HCT116 (cell line): ENCODE measurements at regions not wholly inside any gene's neighbourhood (a gene's known extent, or its start where the extent isn't known, plus 50 kb on each side); places are given as distances from the start of the nearest gene placed in this dataset.

Experiments used
- ATAC-seq: fragments of 200-7000 bp; cut with Tn5 transposase; 2 replicates; pipeline ENCODE4 v1.9.1; 2020; ENCODE audit warnings: mild to moderate bottlenecking, moderate library complexity
- BruUV-seq: library from RNA; stranded (reverse); fragments of 400-500 nt; replicated peaks from 2 replicates; lab custom pipeline; 2021; lab: Mats Ljungman, UMichigan
- CTCF ChIA-PET: fragments of 300-600 bp; sonication (Branson Sonifier 250); formaldehyde crosslinking; loops from one replicate; lab custom pipeline; 2021; ENCODE audit warnings: antibody characterized with exemption; lab: Charles Lee
- POLR2A ChIA-PET: fragments of 300-600, 350-600 bp; sonication (Branson Sonifier 250); formaldehyde crosslinking; loops from one replicate; lab custom pipeline; 2021; ENCODE audit warnings: antibody characterized with exemption; lab: Charles Lee
- RAD21 ChIA-PET, 2 experiments: fragments of 300-600 bp; sonication (Branson Sonifier 250); formaldehyde crosslinking; loops; one replicate each; lab custom pipeline; 2023; ENCODE audit warnings: low total read pairs in 2 of 2; ENCODE audit not compliant: uncharacterized antibody in 2 of 2, unreplicated experiment in 2 of 2, low non-redundant PET in 1 of 2; lab: Charles Lee
- DNase-seq: peaks from one replicate; pipeline ENCODE4 v3.0.0-alpha.2; 2010; ENCODE audit warnings: low read depth, low spot score
- H2AFZ ChIP-seq: fragments of 200-600 bp; shearing (Covaris generic), sonication (generic); 2 replicates; pipeline ENCODE4 v1.6.1; 2017; ENCODE audit warnings: low read depth, mixed run types, mixed read lengths, antibody characterized with exemption, low read length; ENCODE audit not compliant: poor library complexity, severe bottlenecking
- H3K27ac ChIP-seq: 2 replicates; pipeline ENCODE4 v1.5.1; 2012; ENCODE audit warnings: low read depth, low read length
- H3K27me3 ChIP-seq: fragments of 200-600 bp; sonication (generic); 2 replicates; pipeline ENCODE4 v1.6.1; 2016; ENCODE audit warnings: mixed run types, low read length, mixed read lengths; ENCODE audit not compliant: insufficient read depth
- H3K36me3 ChIP-seq, 2 experiments: fragments of 200-500 bp in 1 of 2; fragments of 200-600 bp in 1 of 2; sonication (Bioruptor generic) in 1 of 2; sonication (generic) in 1 of 2; 2 replicates each; pipeline versions ENCODE4 v1.5.1 to v1.6.1; 2014 to 2016; ENCODE audit warnings: low read length in 2 of 2, inconsistent platforms in 1 of 2, mixed read lengths in 1 of 2, mixed run types in 1 of 2; ENCODE audit not compliant: insufficient read depth in 2 of 2, control insufficient read depth in 1 of 2
- H3K4me1 ChIP-seq, 2 experiments: fragments of 200-600 bp in 1 of 2; sonication (generic) in 1 of 2; 2 replicates each; pipeline versions ENCODE4 v1.5.1 to v1.6.1; 2012 to 2017; ENCODE audit warnings: low read length in 2 of 2, inconsistent platforms in 1 of 2, mild to moderate bottlenecking in 1 of 2, mixed read lengths in 1 of 2, mixed run types in 1 of 2, moderate library complexity in 1 of 2; ENCODE audit not compliant: insufficient read depth in 2 of 2, control insufficient read depth in 1 of 2
- H3K4me2 ChIP-seq: fragments of 200-600 bp; sonication (generic); 2 replicates; pipeline ENCODE4 v1.6.1; 2017; ENCODE audit warnings: mixed run types, low read length, mixed read lengths
- H3K4me3 ChIP-seq, 2 experiments: fragments of 200-600 bp in 1 of 2; sonication (generic) in 1 of 2; replicated peaks in 1 of 2; 2 replicates each; pipeline ENCODE4 v1.5.1; 2011 to 2016; ENCODE audit warnings: low read length in 2 of 2, control low read depth in 1 of 2, low read depth in 1 of 2, mild to moderate bottlenecking in 1 of 2, mixed read lengths in 1 of 2, mixed run types in 1 of 2
- H3K79me2 ChIP-seq: fragments of 200-600 bp; sonication (generic); 2 replicates; pipeline ENCODE4 v1.6.1; 2017; ENCODE audit warnings: mild to moderate bottlenecking, mixed run types, low read length, moderate library complexity, mixed read lengths; ENCODE audit not compliant: insufficient read depth
- H3K9ac ChIP-seq: fragments of 200-600 bp; sonication (generic); 2 replicates; pipeline ENCODE4 v1.6.1; 2016; ENCODE audit warnings: low read length, mixed read lengths
- H3K9me2 ChIP-seq: fragments of 200-600 bp; sonication (generic), shearing (Covaris generic); 2 replicates; pipeline ENCODE4 v1.6.1; 2017; ENCODE audit warnings: mixed run types, mild to moderate bottlenecking, moderate library complexity; ENCODE audit not compliant: insufficient read depth
- H3K9me3 ChIP-seq, 2 experiments: fragments of 200-500 bp in 1 of 2; fragments of 200-600 bp in 1 of 2; sonication (Bioruptor generic) in 1 of 2; sonication (generic) in 1 of 2; 2 replicates each; pipeline ENCODE4 v1.6.1; 2014 to 2017; ENCODE audit warnings: low read length in 2 of 2, mixed read lengths in 2 of 2, inconsistent platforms in 1 of 2, low read depth in 1 of 2, mild to moderate bottlenecking in 1 of 2, mixed run types in 1 of 2, moderate library complexity in 1 of 2; ENCODE audit not compliant: control insufficient read depth in 1 of 2, insufficient read depth in 1 of 2
- H4K20me1 ChIP-seq: fragments of 200-600 bp; sonication (generic), shearing (Covaris generic); 2 replicates; pipeline ENCODE4 v1.6.1; 2017; ENCODE audit warnings: mixed run types, mild to moderate bottlenecking, moderate library complexity; ENCODE audit not compliant: insufficient read depth
- CEBPB ChIP-seq: IDR thresholded peaks from 2 replicates; pipeline ENCODE4 v1.6.1; 2012; ENCODE audit warnings: low read depth
- EGR1 ChIP-seq: IDR thresholded peaks from 2 replicates; pipeline ENCODE4 v1.6.1; 2012; ENCODE audit warnings: low read depth
- EZH2phosphoT487 ChIP-seq: fragments of 200-600 bp; IDR thresholded peaks from 2 replicates; pipeline ENCODE4 v1.6.1; 2018; ENCODE audit warnings: antibody characterized with exemption, borderline replicate concordance
- FOSL1 ChIP-seq: IDR thresholded peaks from 2 replicates; pipeline ENCODE4 v1.6.1; 2012; ENCODE audit warnings: low read depth
- JUND ChIP-seq: IDR thresholded peaks from 2 replicates; pipeline ENCODE4 v1.6.1; 2012
- POLR2A ChIP-seq: IDR thresholded peaks from 2 replicates; pipeline ENCODE4 v1.7.0; 2011; ENCODE audit warnings: borderline replicate concordance; ENCODE audit not compliant: insufficient read depth, insufficient read length; ENCODE audit errors: extremely low read depth
- POLR2AphosphoS5 ChIP-seq: IDR thresholded peaks from 2 replicates; pipeline ENCODE4 v1.6.1; 2011; ENCODE audit warnings: mild to moderate bottlenecking, low read depth, low read length, moderate library complexity
- RAD21 ChIP-seq: IDR thresholded peaks from 2 replicates; pipeline ENCODE4 v1.6.1; 2012; ENCODE audit warnings: low read depth, mild to moderate bottlenecking
- SIN3A ChIP-seq: IDR thresholded peaks from 2 replicates; pipeline ENCODE4 v1.6.1; 2012; ENCODE audit warnings: low read depth
- SRF ChIP-seq: IDR thresholded peaks from 2 replicates; pipeline ENCODE4 v1.6.1; 2012; ENCODE audit warnings: low read depth
- YY1 ChIP-seq: IDR thresholded peaks from 2 replicates; pipeline ENCODE4 v1.6.1; 2011; ENCODE audit warnings: low read length, low read depth, moderate library complexity, mild to moderate bottlenecking; ENCODE audit not compliant: insufficient replicate concordance; ENCODE audit errors: extremely low read depth
- ZFX ChIP-seq: fragments of 450-650 bp; IDR thresholded peaks from 2 replicates; pipeline ENCODE4 v1.6.1; 2017
- intact Hi-C: fragments of 100-400 bp; cut with micrococcal nuclease; formaldehyde crosslinking; loops from 2 replicates; pipeline ENCODE4 v1.10.0; 2022
- TF ChIP-seq, protein P1 (sequence below): IDR thresholded peaks from 2 replicates; pipeline ENCODE4 v1.6.1; 2011; ENCODE audit warnings: mild to moderate bottlenecking, low read length, moderate library complexity; ENCODE audit not compliant: insufficient replicate concordance; ENCODE audit errors: extremely low read depth
- TF ChIP-seq, protein P2 (sequence below): IDR thresholded peaks from 2 replicates; pipeline ENCODE4 v1.6.1; 2012
- TF ChIP-seq, protein P3 (sequence below), 3 experiments: fragments of 200-600 bp in 1 of 3; sonication (generic) in 1 of 3; IDR thresholded peaks in 2 of 3; conservative IDR thresholded peaks in 1 of 3; 2 replicates each; pipeline ENCODE4 v1.5.1; 2012 to 2017; ENCODE audit warnings: low read depth in 2 of 3, low read length in 2 of 3, antibody characterized with exemption in 1 of 3, borderline replicate concordance in 1 of 3, control low read depth in 1 of 3, mild to moderate bottlenecking in 1 of 3, mixed read lengths in 1 of 3, mixed run types in 1 of 3, moderate library complexity in 1 of 3; ENCODE audit not compliant: insufficient read depth in 1 of 3

GRCh38 chr5:89128906-89129625 is 246.1 kb upstream of the MEF2C start:
- H3K9me2 ChIP-seq: no peaks in the 10 kb centered on the region; the same call in 1 of the 2 replicates
- ChIA-PET CTCF (no interaction called here), RAD21 (no interaction called here), POLR2A (no interaction called here)
- no peak overlapping the region for H2AFZ ChIP-seq
- no peaks in the 10 kb centered on the region for H3K36me3 ChIP-seq
- H4K20me1 ChIP-seq: no peaks in the 10 kb centered on the region
- no peaks in the 10 kb centered on the region for H3K4me1 ChIP-seq
- no peaks in the 10 kb centered on the region for H3K79me2 ChIP-seq
- intact Hi-C loops: no loop called here
- H3K9ac ChIP-seq: no peak overlapping the region
- no peaks in the 10 kb centered on the region for H3K9me3 ChIP-seq
- ATAC-seq (no peak), DNase-seq (no peak)
- no peak overlapping the region for H3K27ac ChIP-seq
- H3K4me3 ChIP-seq: no peak overlapping the region
- TF ChIP-seq ZFX: no peak
- TF ChIP-seq POLR2AphosphoS5: no peak
- TF ChIP-seq, protein P1, sequence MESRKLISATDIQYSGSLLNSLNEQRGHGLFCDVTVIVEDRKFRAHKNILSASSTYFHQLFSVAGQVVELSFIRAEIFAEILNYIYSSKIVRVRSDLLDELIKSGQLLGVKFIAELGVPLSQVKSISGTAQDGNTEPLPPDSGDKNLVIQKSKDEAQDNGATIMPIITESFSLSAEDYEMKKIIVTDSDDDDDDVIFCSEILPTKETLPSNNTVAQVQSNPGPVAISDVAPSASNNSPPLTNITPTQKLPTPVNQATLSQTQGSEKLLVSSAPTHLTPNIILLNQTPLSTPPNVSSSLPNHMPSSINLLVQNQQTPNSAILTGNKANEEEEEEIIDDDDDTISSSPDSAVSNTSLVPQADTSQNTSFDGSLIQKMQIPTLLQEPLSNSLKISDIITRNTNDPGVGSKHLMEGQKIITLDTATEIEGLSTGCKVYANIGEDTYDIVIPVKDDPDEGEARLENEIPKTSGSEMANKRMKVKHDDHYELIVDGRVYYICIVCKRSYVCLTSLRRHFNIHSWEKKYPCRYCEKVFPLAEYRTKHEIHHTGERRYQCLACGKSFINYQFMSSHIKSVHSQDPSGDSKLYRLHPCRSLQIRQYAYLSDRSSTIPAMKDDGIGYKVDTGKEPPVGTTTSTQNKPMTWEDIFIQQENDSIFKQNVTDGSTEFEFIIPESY: no peak
- TF ChIP-seq, protein P2, sequence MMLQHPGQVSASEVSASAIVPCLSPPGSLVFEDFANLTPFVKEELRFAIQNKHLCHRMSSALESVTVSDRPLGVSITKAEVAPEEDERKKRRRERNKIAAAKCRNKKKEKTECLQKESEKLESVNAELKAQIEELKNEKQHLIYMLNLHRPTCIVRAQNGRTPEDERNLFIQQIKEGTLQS: no peak
- no peak for TF ChIP-seq FOSL1
- no peak for TF ChIP-seq JUND
- TF ChIP-seq YY1: no peak
- TF ChIP-seq SIN3A: no peak
- TF ChIP-seq EZH2phosphoT487: no peak
- TF ChIP-seq POLR2A: no peak
- no peak for TF ChIP-seq CEBPB
- TF ChIP-seq SRF: no peak
- TF ChIP-seq RAD21: no peak
- no peak for TF ChIP-seq EGR1
- TF ChIP-seq, protein P3, sequence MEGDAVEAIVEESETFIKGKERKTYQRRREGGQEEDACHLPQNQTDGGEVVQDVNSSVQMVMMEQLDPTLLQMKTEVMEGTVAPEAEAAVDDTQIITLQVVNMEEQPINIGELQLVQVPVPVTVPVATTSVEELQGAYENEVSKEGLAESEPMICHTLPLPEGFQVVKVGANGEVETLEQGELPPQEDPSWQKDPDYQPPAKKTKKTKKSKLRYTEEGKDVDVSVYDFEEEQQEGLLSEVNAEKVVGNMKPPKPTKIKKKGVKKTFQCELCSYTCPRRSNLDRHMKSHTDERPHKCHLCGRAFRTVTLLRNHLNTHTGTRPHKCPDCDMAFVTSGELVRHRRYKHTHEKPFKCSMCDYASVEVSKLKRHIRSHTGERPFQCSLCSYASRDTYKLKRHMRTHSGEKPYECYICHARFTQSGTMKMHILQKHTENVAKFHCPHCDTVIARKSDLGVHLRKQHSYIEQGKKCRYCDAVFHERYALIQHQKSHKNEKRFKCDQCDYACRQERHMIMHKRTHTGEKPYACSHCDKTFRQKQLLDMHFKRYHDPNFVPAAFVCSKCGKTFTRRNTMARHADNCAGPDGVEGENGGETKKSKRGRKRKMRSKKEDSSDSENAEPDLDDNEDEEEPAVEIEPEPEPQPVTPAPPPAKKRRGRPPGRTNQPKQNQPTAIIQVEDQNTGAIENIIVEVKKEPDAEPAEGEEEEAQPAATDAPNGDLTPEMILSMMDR (IDR thresholded peaks at IDR 0.05 in 2 of 3, conservative IDR thresholded peaks at IDR 0.05 in 1 of 3; ENCODE audit: borderline replicate concordance in 1 of 3, insufficient read depth in 1 of 3, low read depth in 2 of 3, low read length in 2 of 3): no peak
- no TSS peak for BruUV-seq
- no peak overlapping the region for H3K4me2 ChIP-seq
- H3K27me3 ChIP-seq: no peaks in the 10 kb centered on the region
